DOHH2 (cell line): ENCODE measurements at regions not wholly inside any gene's neighbourhood (a gene's known extent, or its start where the extent isn't known, plus 50 kb on each side); places are given as distances from the start of the nearest gene placed in this dataset.

Source experiments
- H3F3A ChIP-seq: fragments of 200-600 bp; sonication (generic), shearing (Covaris generic); 2 replicates; pipeline ENCODE4 v1.6.0; 2016; ENCODE audit warnings: antibody characterized with exemption, mild to moderate bottlenecking; ENCODE audit not compliant: control insufficient read depth, insufficient read depth
- H3K27ac ChIP-seq: fragments of 200-600 bp; sonication (generic); 2 replicates; pipeline ENCODE4 v1.5.1; 2014; ENCODE audit warnings: low read depth, mild to moderate bottlenecking, low read length, moderate library complexity
- H3K27me3 ChIP-seq: fragments of 200-600 bp; sonication (generic); 2 replicates; pipeline ENCODE4 v1.6.1; 2014; ENCODE audit warnings: mild to moderate bottlenecking, low read length, mixed read lengths; ENCODE audit not compliant: control insufficient read depth
- H3K36me3 ChIP-seq: fragments of 200-600 bp; sonication (generic); 2 replicates; pipeline ENCODE4 v1.6.1; 2014; ENCODE audit warnings: mild to moderate bottlenecking, low read length, moderate library complexity, mixed read lengths; ENCODE audit not compliant: control insufficient read depth
- H3K4me1 ChIP-seq: fragments of 200-600 bp; sonication (generic); 2 replicates; pipeline ENCODE4 v1.6.1; 2014; ENCODE audit warnings: mild to moderate bottlenecking, low read length, mixed read lengths; ENCODE audit not compliant: control insufficient read depth
- H3K4me2 ChIP-seq: fragments of 200-600 bp; sonication (generic); 2 replicates; pipeline ENCODE4 v1.6.0; 2014; ENCODE audit warnings: mild to moderate bottlenecking, low read length, moderate library complexity
- H3K4me3 ChIP-seq: fragments of 200-600 bp; sonication (generic); 2 replicates; pipeline ENCODE4 v1.5.1; 2014; ENCODE audit warnings: mild to moderate bottlenecking, low read length, mixed read lengths
- H3K79me2 ChIP-seq: fragments of 200-600 bp; sonication (generic); 2 replicates; pipeline ENCODE4 v1.6.1; 2014; ENCODE audit warnings: mild to moderate bottlenecking, low read length, mixed read lengths; ENCODE audit not compliant: control insufficient read depth
- H3K9me2 ChIP-seq: fragments of 200-600 bp; sonication (generic); replicated peaks from 2 replicates; pipeline ENCODE4 v1.6.1; 2014; ENCODE audit warnings: mild to moderate bottlenecking, low read length, mixed read lengths; ENCODE audit not compliant: control insufficient read depth
- H3K9me3 ChIP-seq: fragments of 200-600 bp; sonication (generic); 2 replicates; pipeline ENCODE4 v1.6.1; 2014; ENCODE audit warnings: antibody characterized with exemption, low read length, mixed read lengths; ENCODE audit not compliant: control insufficient read depth, insufficient read depth
- H4K20me1 ChIP-seq: fragments of 200-600 bp; sonication (generic); 2 replicates; pipeline ENCODE4 v1.6.0; 2014; ENCODE audit warnings: low read depth, mild to moderate bottlenecking, antibody characterized with exemption, low read length, moderate library complexity; ENCODE audit not compliant: control insufficient read depth, insufficient read depth
- CTCF ChIP-seq: fragments of 200-600 bp; sonication (generic); IDR thresholded peaks from one replicate; pipeline ENCODE4 v1.5.1; 2014; ENCODE audit warnings: antibody characterized with exemption, mild to moderate bottlenecking, low read depth, low read length; ENCODE audit not compliant: poor library complexity, severe bottlenecking
- EZH2phosphoT487 ChIP-seq: fragments of 200-600 bp; sonication (generic); IDR thresholded peaks from 2 replicates; pipeline ENCODE4 v1.6.1; 2017; ENCODE audit warnings: borderline replicate concordance, mild to moderate bottlenecking, antibody characterized with exemption, low read length, moderate library complexity, mixed read lengths

GRCh38 chr4:163776957-163777356, 282.5 kb downstream of the TMA16 start:
- no peaks in the 10 kb centered on the region for H3K9me2 ChIP-seq
- H3K4me1 ChIP-seq: peaks cover 4% of the 10 kb centered on the region; the same call in 1 of the 2 replicates
- no peaks in the 10 kb centered on the region for H3K36me3 ChIP-seq
- H3F3A ChIP-seq: no peaks in the 10 kb centered on the region
- H3K4me3 ChIP-seq: no peak overlapping the region
- no peaks in the 10 kb centered on the region for H4K20me1 ChIP-seq
- no peak overlapping the region for H3K27ac ChIP-seq
- no peak overlapping the region for H3K4me2 ChIP-seq
- no peaks in the 10 kb centered on the region; the same call in 1 of the 2 replicates for H3K9me3 ChIP-seq
- TF ChIP-seq EZH2phosphoT487 (no peak), CTCF (no peak)
- no peaks in the 10 kb centered on the region for H3K79me2 ChIP-seq
- H3K27me3 ChIP-seq: peaks cover 3% of the 10 kb centered on the region; the same call in 1 of the 2 replicates

GRCh38 chr4:163781726-163782125, 287.2 kb downstream of the TMA16 start:
- Histone ChIP-seq H3K9me2 (no peaks in the 10 kb centered on the region), H3K4me1 (no peaks in the 10 kb centered on the region), H3K4me2 (no peak overlapping the region), H3K9me3 (no peaks in the 10 kb centered on the region; the same call in 1 of the 2 replicates), H3K79me2 (no peaks in the 10 kb centered on the region), H3K4me3 (no peak overlapping the region), H3K27ac (no peak overlapping the region), H3K36me3 (no peaks in the 10 kb centered on the region), H3K27me3 (no peaks in the 10 kb centered on the region), H3F3A (no peaks in the 10 kb centered on the region), H4K20me1 (no peaks in the 10 kb centered on the region)
- TF ChIP-seq EZH2phosphoT487: no peak
- TF ChIP-seq CTCF: no peak

GRCh38 chr4:163790231-163790630, 295.7 kb downstream of the TMA16 start:
- no peaks in the 10 kb centered on the region for H3K9me3 ChIP-seq
- H3K27me3 ChIP-seq: no peaks in the 10 kb centered on the region
- no peak overlapping the region for H3K4me3 ChIP-seq
- no peaks in the 10 kb centered on the region for H3F3A ChIP-seq
- H3K27ac ChIP-seq: no peak overlapping the region
- H3K9me2 ChIP-seq: no peaks in the 10 kb centered on the region
- H3K4me2 ChIP-seq: no peak overlapping the region
- TF ChIP-seq CTCF (no peak), EZH2phosphoT487 (no peak)
- no peaks in the 10 kb centered on the region for H4K20me1 ChIP-seq
- H3K79me2 ChIP-seq: no peaks in the 10 kb centered on the region
- H3K4me1 ChIP-seq: no peaks in the 10 kb centered on the region
- no peaks in the 10 kb centered on the region for H3K36me3 ChIP-seq

GRCh38 chr4:163795885-163796284, 301.4 kb downstream of the TMA16 start:
- TF ChIP-seq CTCF (no peak), EZH2phosphoT487 (no peak)
- H3K36me3 ChIP-seq: no peaks in the 10 kb centered on the region
- no peak overlapping the region for H3K4me2 ChIP-seq

More at GRCh38 chr4:163795885-163796284, 301.4 kb downstream of the TMA16 start:
- Histone ChIP-seq H3K27ac (no peak overlapping the region), H3K9me2 (no peaks in the 10 kb centered on the region), H3F3A (no peaks in the 10 kb centered on the region), H3K4me3 (no peak overlapping the region), H4K20me1 (no peaks in the 10 kb centered on the region), H3K4me1 (no peaks in the 10 kb centered on the region), H3K9me3 (no peaks in the 10 kb centered on the region), H3K27me3 (no peaks in the 10 kb centered on the region), H3K79me2 (no peaks in the 10 kb centered on the region)
